GM13977 (cell line): ENCODE measurements at regions not wholly inside any gene's neighbourhood (a gene's known extent, or its start where the extent isn't known, plus 50 kb on each side); places are given as distances from the start of the nearest gene placed in this dataset.

ENCODE experiments used
- DNase-seq: peaks from one replicate; pipeline ENCODE4 v3.0.0; 2012; ENCODE audit warnings: low spot score
- CTCF ChIP-seq: IDR thresholded peaks from 2 replicates; pipeline ENCODE4 v1.5.1; 2012; ENCODE audit warnings: mild to moderate bottlenecking, control low read depth; ENCODE audit not compliant: insufficient read depth; ENCODE audit errors: extremely low read depth, missing control alignments
- in situ Hi-C: fragments of 300-500 bp; cut with MboI; formaldehyde crosslinking; loops from one replicate; pipeline ENCODE4 v1.12.0; 2022; ENCODE audit warnings: low sequenced_read_pairs, low pct_unique_long_range_greater_than_20kb, mixed read lengths, inconsistent platforms; ENCODE audit not compliant: unreplicated experiment

DNA sequence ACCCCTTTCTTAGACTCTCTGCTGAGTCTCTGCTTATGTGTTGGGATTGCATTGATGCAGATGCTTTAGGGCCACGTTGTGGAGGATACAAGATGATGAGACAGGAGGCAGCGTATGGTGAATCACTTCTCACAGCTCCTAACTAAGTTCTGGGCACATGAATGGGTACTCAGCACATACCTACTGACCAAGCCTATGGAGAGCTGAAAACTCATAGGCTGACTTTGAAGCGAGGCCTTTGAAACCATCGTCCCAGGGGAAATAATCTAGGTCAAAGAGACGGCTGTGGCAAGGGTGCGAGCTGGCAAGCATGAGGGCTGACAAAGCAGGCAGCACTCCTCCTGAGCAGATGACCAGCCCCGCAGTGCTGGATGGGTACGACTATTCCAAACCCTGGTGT, 180.2 kb upstream of the TNP1 start:
- in situ Hi-C loops, result no loop called here
- no peak for TF ChIP-seq CTCF
- DNase-seq, result no peak

DNA sequence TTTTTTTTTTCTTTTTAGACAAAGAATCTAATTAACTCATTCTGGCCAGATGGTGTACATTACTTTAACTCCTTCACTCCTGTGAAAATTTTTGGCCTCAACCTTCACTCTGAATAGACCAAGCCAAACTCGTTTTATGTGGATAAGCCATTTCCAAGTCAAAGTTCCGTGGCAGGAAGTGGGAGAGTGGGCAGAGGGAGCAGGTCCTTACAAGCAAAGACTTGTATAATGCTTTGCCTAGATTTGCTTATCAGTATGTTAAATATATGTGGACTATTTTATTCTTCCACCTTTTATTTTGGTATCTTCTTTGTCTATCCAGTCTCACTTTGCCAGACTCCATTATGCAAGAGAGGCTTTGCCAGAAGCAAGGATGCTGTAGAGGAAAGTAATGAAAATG, 178.1 kb upstream of the TNP1 start:
- no peak for TF ChIP-seq CTCF
- DNase-seq, result no peak
- in situ Hi-C loops, result no loop called here

GRCh38 chr2:217037353-217037752, 177.5 kb upstream of the TNP1 start:
- DNase-seq, result no peak
- in situ Hi-C loops, result no loop called here
- TF ChIP-seq CTCF, result no peak

DNA sequence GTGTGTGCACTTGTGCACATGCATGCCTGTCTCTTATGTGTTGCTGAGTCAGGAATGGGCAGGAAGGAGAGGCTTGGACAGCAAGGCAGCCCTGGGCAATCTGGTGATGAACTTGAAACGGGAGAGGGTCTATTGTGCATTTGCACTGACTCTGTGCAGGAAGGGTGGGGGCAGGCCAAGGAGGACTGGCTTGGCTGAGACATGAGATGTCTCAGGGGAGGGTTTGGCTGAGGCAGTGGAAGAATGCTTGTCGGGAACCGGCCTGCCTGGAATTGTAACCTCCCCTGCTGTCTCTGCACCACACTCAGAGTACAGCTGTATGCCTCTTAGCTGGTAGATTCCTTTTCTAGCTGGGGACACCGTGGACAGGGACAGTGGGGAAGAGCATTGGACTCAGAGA, 176.1 kb upstream of the TNP1 start:
- in situ Hi-C loops, result no loop called here
- no peak for DNase-seq
- no peak for TF ChIP-seq CTCF

DNA sequence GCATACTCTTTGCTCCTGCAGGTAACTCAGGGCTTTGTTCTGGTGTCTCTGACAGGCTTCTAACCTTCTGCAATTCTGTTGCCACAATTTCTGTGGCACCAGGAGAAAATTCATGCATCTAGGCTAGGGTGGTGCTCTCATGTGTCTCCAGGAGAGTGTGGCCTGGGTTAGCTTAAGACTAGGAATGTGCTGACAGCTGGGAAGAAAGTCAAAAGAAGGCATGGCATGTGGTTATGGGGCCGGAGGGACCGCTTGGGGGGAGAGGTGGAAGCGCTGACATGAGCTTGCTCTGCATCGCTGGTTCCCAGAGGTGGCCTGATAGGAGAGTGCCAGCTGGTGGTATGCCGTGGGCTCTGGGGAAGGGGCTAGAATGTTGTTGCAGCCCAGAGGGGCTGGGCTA, 173.3 kb upstream of the TNP1 start:
- in situ Hi-C loops, result no loop called here
- TF ChIP-seq CTCF, result no peak
- no peak for DNase-seq

DNA sequence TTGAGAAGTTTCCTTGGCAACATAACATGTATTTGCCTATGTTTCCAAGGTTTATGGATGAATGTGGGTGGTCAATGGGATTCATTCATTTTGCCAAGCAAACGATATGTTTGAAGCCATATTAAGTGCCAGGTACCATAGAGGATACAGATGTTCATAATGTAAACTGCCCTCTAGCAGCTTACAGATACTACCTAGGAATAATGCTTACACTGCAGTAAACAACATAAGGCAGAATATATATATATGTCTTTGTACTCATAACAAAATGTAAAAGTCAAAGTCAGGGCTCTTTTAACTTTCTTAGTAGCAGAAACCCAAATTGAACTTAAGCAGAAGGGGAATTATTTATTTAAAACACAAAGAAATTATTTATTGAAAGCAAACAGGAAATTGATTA, 171.6 kb upstream of the TNP1 start:
- in situ Hi-C loops, result no loop called here
- TF ChIP-seq CTCF, result no peak
- DNase-seq, result no peak

DNA sequence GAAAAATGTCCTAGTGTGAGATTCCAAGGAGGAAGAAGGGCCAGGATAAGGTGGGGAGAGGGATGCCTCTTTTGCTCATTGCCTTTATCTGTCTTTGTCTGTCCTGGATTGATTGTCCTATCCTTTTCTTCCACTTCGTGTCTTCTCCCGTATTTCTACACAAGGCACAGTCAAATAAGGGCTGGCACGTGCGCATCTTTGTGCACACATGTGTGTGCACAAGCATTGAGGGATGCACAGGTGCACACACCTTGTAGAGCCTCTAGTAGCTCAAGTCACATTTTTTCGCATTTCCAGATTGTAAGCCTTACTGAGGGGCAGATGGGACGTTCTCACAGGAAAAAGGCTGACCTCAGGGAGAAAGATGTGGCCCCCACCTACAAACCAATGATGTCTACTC, 170.2 kb upstream of the TNP1 start:
- TF ChIP-seq CTCF, result no peak
- in situ Hi-C loops, result no loop called here

More for the DNA sequence above, 170.2 kb upstream of the TNP1 start:
- DNase-seq, result no peak
